ENCODE measurements at regions not wholly inside any gene's neighbourhood (a gene's known extent, or its start where the extent isn't known, plus 50 kb on each side); places are given as distances from the start of the nearest gene placed in this dataset.

GRCh38 chr3:159263750-159264553 lies 462.1 kb downstream of the MFSD1 start:
- Histone ChIP-seq H3K4me3 (ENCODE audit: low read depth, low read length) (no peak overlapping the region), H3K27me3 (ENCODE audit: control insufficient read depth, insufficient read depth, low read length) (no peaks in the 10 kb centered on the region), H3K36me3 (ENCODE audit: control insufficient read depth, insufficient read depth, low read length) (no peaks in the 10 kb centered on the region)
- TF ChIP-seq, protein P1, sequence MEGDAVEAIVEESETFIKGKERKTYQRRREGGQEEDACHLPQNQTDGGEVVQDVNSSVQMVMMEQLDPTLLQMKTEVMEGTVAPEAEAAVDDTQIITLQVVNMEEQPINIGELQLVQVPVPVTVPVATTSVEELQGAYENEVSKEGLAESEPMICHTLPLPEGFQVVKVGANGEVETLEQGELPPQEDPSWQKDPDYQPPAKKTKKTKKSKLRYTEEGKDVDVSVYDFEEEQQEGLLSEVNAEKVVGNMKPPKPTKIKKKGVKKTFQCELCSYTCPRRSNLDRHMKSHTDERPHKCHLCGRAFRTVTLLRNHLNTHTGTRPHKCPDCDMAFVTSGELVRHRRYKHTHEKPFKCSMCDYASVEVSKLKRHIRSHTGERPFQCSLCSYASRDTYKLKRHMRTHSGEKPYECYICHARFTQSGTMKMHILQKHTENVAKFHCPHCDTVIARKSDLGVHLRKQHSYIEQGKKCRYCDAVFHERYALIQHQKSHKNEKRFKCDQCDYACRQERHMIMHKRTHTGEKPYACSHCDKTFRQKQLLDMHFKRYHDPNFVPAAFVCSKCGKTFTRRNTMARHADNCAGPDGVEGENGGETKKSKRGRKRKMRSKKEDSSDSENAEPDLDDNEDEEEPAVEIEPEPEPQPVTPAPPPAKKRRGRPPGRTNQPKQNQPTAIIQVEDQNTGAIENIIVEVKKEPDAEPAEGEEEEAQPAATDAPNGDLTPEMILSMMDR (IDR thresholded peaks at IDR 0.05; ENCODE audit: insufficient read depth, low read length, severe bottlenecking) = peak; percentile 67
- DNase-seq (ENCODE audit: low read depth) (peak; percentile 48), FAIRE-seq (no peak)

DNA sequence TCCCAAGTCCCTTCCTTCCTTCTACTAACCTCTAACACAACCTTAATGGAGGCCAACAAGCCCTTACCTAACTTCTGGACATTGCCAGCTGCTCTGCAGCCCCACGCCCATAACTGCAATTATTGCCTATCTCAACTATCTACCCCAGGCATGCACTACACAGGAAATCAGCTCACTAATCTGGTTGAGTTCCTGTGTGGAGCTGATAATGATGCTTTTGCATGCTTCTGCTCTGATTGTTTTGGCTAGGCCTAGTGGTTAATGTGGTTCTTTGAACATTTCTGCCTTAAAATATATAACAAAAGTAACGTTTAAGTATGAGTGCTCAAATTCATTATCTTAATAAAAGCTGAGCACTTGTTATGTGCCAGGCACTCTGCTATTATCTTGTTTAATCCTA lies 463.9 kb downstream of the MFSD1 start:
- no peak for FAIRE-seq
- Histone ChIP-seq H3K4me3 (ENCODE audit: low read depth, low read length) (no peak overlapping the region), H3K27me3 (ENCODE audit: control insufficient read depth, insufficient read depth, low read length) (no peaks in the 10 kb centered on the region), H3K36me3 (ENCODE audit: control insufficient read depth, insufficient read depth, low read length) (no peaks in the 10 kb centered on the region)
- no peak for DNase-seq (ENCODE audit: low read depth)
- TF ChIP-seq, protein P1 (IDR thresholded peaks at IDR 0.05; ENCODE audit: insufficient read depth, low read length, severe bottlenecking) = no peak

- Histone ChIP-seq H3K4me3 (ENCODE audit: low read depth, low read length) (no peak overlapping the region), H3K36me3 (ENCODE audit: control insufficient read depth, insufficient read depth, low read length) (no peaks in the 10 kb centered on the region), H3K27me3 (ENCODE audit: control insufficient read depth, insufficient read depth, low read length) (no peaks in the 10 kb centered on the region)
- FAIRE-seq (peak; percentile 40), DNase-seq (ENCODE audit: low read depth) (peak; percentile 57)
- TF ChIP-seq, protein P1 (IDR thresholded peaks at IDR 0.05; ENCODE audit: insufficient read depth, low read length, severe bottlenecking) = peak; percentile 49
Observed at GRCh38 chr3:159266779-159267178, 464.9 kb downstream of the MFSD1 start.

DNA sequence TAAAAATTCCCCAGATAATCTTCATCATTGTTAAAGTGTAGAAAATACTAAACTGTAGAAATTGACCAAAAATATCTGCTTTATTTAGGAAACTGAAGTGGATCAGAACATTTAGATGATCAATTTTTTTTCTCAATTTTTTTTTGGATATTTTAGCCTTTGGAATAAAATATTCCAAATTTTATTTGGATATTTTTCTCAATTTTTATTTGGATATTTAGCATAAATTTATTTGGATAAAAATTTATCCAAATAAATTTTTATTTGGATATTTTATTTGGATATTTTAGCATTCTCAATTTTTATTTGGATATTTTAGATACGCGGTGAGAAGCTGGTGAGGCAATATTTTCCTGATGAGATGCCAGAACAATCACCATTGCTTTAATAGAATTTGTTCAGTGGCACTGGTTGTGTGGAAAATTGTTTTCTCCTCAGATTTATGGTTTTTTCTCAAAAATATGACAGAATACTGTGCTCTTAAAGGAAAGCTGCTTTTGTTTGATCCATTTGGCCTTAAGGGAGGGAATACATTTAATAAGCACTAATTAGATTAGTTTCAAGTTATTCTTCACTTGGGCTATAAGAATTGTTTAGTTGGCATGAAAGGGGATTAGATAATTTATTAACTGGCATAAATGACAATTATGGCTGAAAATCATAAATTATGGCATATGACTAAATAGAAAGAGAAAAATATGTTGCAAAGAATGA lies 470.1 kb downstream of the MFSD1 start:
- H3K4me3 ChIP-seq (ENCODE audit: low read depth, low read length) = no peak overlapping the region
- FAIRE-seq (no peak), DNase-seq (ENCODE audit: low read depth) (no peak)
- no peaks in the 10 kb centered on the region for H3K36me3 ChIP-seq (ENCODE audit: control insufficient read depth, insufficient read depth, low read length)
- TF ChIP-seq, protein P1 (IDR thresholded peaks at IDR 0.05; ENCODE audit: insufficient read depth, low read length, severe bottlenecking) = no peak
- H3K27me3 ChIP-seq (ENCODE audit: control insufficient read depth, insufficient read depth, low read length) = no peaks in the 10 kb centered on the region

DNA sequence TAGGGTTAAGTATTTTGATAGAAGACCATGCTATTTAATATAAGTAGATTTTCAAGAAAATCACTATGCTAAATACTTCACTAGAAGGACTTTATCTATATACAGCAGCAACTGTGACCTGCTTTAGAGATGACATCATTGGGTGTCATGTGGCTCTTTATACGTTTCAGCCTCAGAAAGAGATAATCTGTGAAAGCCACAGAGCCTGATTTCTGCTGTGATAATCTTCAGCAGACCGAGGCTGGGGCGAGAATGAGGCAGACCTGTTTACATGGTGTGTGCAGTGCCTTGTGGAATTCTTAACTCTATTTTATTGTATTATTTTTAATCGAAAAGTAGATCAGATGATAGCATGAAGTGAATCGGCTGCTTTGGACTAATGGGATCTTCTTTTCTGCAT lies 471.2 kb downstream of the MFSD1 start:
- DNase-seq (ENCODE audit: low read depth) = no peak
- H3K36me3 ChIP-seq (ENCODE audit: control insufficient read depth, insufficient read depth, low read length) = no peaks in the 10 kb centered on the region
- no peak overlapping the region for H3K4me3 ChIP-seq (ENCODE audit: low read depth, low read length)
- TF ChIP-seq, protein P1 (IDR thresholded peaks at IDR 0.05; ENCODE audit: insufficient read depth, low read length, severe bottlenecking) = no peak
- H3K27me3 ChIP-seq (ENCODE audit: control insufficient read depth, insufficient read depth, low read length) = no peaks in the 10 kb centered on the region
- FAIRE-seq = no peak

Data from bronchial epithelial cell (primary cell).